ENCODE measurements at regions not wholly inside any gene's neighbourhood (a gene's known extent, or its start where the extent isn't known, plus 50 kb on each side); places are given as distances from the start of the nearest gene placed in this dataset.

- intact Hi-C loops (cut with DNase I), result no loop called here
- Histone ChIP-seq H3K9me3 (no peaks in the 10 kb centered on the region), H3K27me3 (no peaks in the 10 kb centered on the region), H3K4me3 (no peak overlapping the region), H3K36me3 (no peaks in the 10 kb centered on the region), H3K27ac (no peak overlapping the region), H3K4me1 (no peaks in the 10 kb centered on the region)
- TF ChIP-seq CTCF (IDR thresholded peaks at IDR 0.05) (no peak), POLR2A (IDR thresholded peaks at IDR 0.05) (no peak), POLR2AphosphoS5 (IDR thresholded peaks at IDR 0.05; ENCODE audit: insufficient read depth in 1 of 2, low read depth in 1 of 2) (no peak)
- no peak for DNase-seq (ENCODE audit: extremely low spot score in 2 of 2)
Observed at GRCh38 chr15:53116169-53116568, 326.0 kb upstream of the ONECUT1 start.

- no peak for DNase-seq (ENCODE audit: extremely low spot score in 2 of 2)
- no peaks in the 10 kb centered on the region for H3K9me3 ChIP-seq
- intact Hi-C loops (cut with DNase I), result no loop called here
- no peaks in the 10 kb centered on the region for H3K27me3 ChIP-seq
- no peak for TF ChIP-seq POLR2AphosphoS5 (IDR thresholded peaks at IDR 0.05; ENCODE audit: insufficient read depth in 1 of 2, low read depth in 1 of 2)
- no peak for TF ChIP-seq POLR2A (IDR thresholded peaks at IDR 0.05)
- no peak for TF ChIP-seq CTCF (IDR thresholded peaks at IDR 0.05)
- no peaks in the 10 kb centered on the region for H3K36me3 ChIP-seq
- H3K27ac ChIP-seq, result no peak overlapping the region
- H3K4me1 ChIP-seq, result no peaks in the 10 kb centered on the region
- H3K4me3 ChIP-seq, result no peak overlapping the region
Observed at GRCh38 chr15:53115563-53115962, 325.4 kb upstream of the ONECUT1 start.

- H3K27me3 ChIP-seq, result no peaks in the 10 kb centered on the region
- no peak for TF ChIP-seq CTCF (IDR thresholded peaks at IDR 0.05)
- TF ChIP-seq POLR2AphosphoS5 (IDR thresholded peaks at IDR 0.05; ENCODE audit: insufficient read depth in 1 of 2, low read depth in 1 of 2), result no peak
- no peak for TF ChIP-seq POLR2A (IDR thresholded peaks at IDR 0.05)
- no peak for DNase-seq (ENCODE audit: extremely low spot score in 2 of 2)
- intact Hi-C loops (cut with DNase I), result no loop called here
- no peaks in the 10 kb centered on the region for H3K4me1 ChIP-seq
- no peak overlapping the region for H3K4me3 ChIP-seq
- no peaks in the 10 kb centered on the region for H3K36me3 ChIP-seq
- H3K9me3 ChIP-seq, result no peaks in the 10 kb centered on the region
- no peak overlapping the region for H3K27ac ChIP-seq
Observed at GRCh38 chr15:53114960-53115359, 324.8 kb upstream of the ONECUT1 start.

- intact Hi-C loops (cut with DNase I), result no loop called here
- no peaks in the 10 kb centered on the region for H3K9me3 ChIP-seq
- H3K4me1 ChIP-seq, result no peaks in the 10 kb centered on the region
- no peak overlapping the region for H3K4me3 ChIP-seq
- no peaks in the 10 kb centered on the region for H3K36me3 ChIP-seq
- no peak overlapping the region for H3K27ac ChIP-seq
- H3K27me3 ChIP-seq, result no peaks in the 10 kb centered on the region
- no peak for DNase-seq (ENCODE audit: extremely low spot score in 2 of 2)
- no peak for TF ChIP-seq POLR2A (IDR thresholded peaks at IDR 0.05)
- no peak for TF ChIP-seq CTCF (IDR thresholded peaks at IDR 0.05)
- TF ChIP-seq POLR2AphosphoS5 (IDR thresholded peaks at IDR 0.05; ENCODE audit: insufficient read depth in 1 of 2, low read depth in 1 of 2), result no peak
Observed at GRCh38 chr15:53110999-53111398, 320.9 kb upstream of the ONECUT1 start.

GRCh38 chr15:53108319-53108718 is 318.2 kb upstream of the ONECUT1 start:
- no peaks in the 10 kb centered on the region for H3K36me3 ChIP-seq
- no peak for DNase-seq (ENCODE audit: extremely low spot score in 2 of 2)
- no peaks in the 10 kb centered on the region for H3K27me3 ChIP-seq
- intact Hi-C loops (cut with DNase I), result no loop called here
- H3K9me3 ChIP-seq, result no peaks in the 10 kb centered on the region
- no peak overlapping the region for H3K27ac ChIP-seq
- H3K4me3 ChIP-seq, result no peak overlapping the region
- TF ChIP-seq CTCF (IDR thresholded peaks at IDR 0.05) (no peak), POLR2A (IDR thresholded peaks at IDR 0.05) (no peak), POLR2AphosphoS5 (IDR thresholded peaks at IDR 0.05; ENCODE audit: insufficient read depth in 1 of 2, low read depth in 1 of 2) (no peak)
- no peaks in the 10 kb centered on the region for H3K4me1 ChIP-seq

Data from vagina (tissue), 2 donors.